ENCODE measurements at regions not wholly inside any gene's neighbourhood (a gene's known extent, or its start where the extent isn't known, plus 50 kb on each side); places are given as distances from the start of the nearest gene placed in this dataset.
A peak's percentile ranks its signal among the peaks of the same experiment; 100 is the strongest.
"Not testable (repeated sequence)": the region's sequence is repeated elsewhere in the genome, so short reads cannot be mapped to it uniquely, and the experiment has no call there.

DNA sequence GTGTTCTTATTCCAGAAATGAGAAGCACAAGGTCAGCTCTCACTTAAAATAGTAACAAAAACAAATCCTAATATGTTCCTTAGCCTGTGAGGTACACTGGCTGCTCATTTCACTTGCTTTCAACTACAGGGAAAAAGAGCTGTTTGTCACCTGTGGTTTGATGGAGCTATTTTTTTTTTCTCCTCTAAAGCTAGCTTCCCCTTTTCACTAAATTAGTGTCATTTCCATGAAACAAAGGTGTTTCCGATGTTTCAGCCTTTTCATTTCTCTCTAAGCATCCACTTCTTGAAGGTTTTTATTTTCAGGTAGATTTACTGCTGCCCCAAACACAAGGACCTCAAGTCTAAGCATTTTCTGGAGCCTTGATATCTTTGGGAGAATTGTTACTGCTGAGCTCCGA lies 148.6 kb downstream of the RBMX2 start:
- DNase-seq (ENCODE audit: low read depth, low spot score), result no peak
- H3K27ac ChIP-seq, result no peak overlapping the region

DNA sequence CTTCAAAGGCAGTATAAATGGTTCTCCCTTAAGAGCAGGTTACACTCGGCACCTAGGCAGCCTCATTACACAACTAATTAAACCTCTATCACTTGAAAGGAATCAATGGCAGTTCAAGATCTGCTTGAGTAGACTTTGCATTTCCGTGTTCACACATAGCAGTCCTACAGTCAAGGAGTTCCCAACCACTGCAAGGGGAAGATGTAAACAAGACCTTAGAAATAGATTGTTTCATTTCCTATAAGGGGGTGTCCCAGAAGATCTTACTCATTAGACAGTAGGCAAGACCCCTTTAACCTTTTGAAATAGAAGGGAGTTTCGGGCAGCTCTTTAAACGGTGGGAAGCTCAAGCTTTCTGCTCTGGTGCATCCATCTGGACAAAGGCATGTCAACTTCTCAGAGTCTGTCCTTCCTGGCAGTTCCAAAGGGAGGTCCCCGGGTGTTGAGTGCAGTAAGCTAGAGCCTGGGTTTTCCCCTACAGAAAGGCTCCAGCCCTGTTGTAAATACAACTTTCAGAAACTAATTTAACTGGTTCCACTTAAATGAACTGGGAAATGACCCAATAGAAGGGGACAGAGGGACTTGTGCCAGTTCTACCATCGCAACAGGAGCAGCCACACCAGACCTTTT lies 150.8 kb downstream of the RBMX2 start:
- H3K27ac ChIP-seq, result no peak overlapping the region
- DNase-seq (ENCODE audit: low read depth, low spot score), result no peak

DNA sequence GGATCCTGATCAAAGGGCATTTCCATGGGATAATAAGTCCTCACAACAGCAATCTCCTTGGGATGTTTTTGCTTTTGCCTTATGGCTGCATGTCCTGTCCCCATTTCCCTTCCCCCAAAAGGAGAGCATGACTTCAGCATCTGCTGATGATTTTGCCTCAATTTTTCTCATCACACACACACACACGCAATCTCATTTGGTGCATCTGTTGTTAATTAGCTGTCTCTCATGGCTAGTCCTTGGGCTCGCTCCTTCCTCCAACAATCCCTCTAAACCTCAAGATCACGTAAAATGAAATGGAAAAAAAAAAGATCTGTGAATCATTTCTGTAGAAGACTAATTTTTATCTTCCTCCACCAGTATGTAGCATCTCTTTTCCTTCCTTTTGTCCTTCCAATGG lies 153.6 kb downstream of the RBMX2 start:
- no peak overlapping the region for H3K27ac ChIP-seq
- DNase-seq (ENCODE audit: low read depth, low spot score), result no peak

DNA sequence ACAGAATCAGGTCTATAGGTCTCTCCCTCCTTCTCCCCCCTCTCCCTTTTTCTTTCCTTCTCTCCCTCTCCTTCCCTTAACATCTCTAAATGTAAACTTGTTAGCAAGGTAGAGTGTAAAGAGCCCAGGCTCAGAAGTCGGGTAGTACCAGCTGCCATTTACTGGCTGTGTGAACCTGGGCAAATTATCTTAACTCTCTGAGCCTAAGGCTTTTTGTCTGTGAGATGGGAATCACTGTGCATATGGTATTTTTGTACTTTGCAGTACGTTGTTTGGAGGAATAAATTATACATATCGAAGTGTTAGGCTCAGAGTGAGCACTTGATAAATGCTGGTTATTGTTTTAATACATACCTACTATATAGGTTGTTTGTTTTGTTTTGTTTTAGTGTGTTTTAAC lies 154.0 kb downstream of the RBMX2 start:
- DNase-seq (ENCODE audit: low read depth, low spot score), result no peak
- H3K27ac ChIP-seq, result no peak overlapping the region

DNA sequence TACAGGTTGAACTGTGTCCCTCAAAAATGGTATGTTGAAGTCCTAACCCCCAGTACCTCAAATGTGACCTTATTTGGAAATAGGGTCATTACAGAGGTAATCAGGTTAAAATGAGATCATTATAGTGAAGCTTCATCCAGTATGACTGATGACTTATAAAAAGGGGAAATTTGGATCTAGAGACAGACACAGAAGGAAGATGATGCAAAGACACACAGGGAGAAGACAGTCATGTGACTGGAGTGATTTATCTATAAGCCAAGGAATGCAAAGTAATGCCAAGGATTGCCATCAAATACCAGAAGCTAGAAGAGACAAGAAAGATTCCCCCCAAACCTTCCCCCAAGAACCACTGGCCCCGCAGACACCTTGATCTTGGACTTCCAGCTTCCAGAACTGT lies 155.2 kb downstream of the RBMX2 start:
- no peak overlapping the region for H3K27ac ChIP-seq
- DNase-seq (ENCODE audit: low read depth, low spot score), result no peak

DNA sequence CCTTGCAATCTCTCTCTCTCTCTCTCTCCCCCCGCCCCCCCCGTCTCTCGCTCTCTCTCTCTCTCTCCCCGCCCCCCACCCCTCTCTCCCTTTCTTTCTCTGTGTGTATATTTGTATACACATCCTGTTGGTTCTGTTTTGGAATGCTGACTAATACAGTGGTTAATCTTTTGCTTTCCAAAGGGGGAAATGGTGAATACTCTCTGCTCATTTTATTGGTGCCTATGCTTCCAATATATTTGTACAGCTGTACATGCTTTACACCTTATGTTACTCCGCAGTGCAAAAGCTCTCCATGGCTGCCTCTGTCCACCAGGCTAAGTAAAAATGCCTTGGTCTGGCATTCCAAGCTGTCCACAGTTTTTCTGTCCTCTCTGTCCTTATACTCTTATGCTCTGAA lies 158.8 kb downstream of the RBMX2 start:
- DNase-seq (ENCODE audit: low read depth, low spot score), result no peak
- no peak overlapping the region for H3K27ac ChIP-seq

DNA sequence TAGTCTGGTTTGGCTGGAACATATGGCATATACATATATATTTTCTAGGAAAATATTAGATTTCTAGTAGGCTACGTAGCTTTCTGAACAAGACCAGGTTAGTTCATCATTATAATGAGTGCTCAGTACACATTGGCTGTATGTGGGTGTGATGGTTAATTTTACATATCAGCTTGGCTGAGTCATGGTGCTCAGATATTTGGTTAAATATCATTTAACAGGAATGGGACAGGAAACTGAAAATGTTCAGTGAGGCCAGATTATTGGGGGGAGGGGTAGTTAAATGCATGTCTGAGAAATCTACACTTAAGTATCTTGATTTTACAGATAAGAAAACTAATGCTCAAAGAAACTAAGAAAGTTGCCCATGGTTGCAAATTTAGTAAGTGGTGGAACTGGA lies 160.1 kb downstream of the RBMX2 start:
- no peak for DNase-seq (ENCODE audit: low read depth, low spot score)
- H3K27ac ChIP-seq, result no peak overlapping the region

DNA sequence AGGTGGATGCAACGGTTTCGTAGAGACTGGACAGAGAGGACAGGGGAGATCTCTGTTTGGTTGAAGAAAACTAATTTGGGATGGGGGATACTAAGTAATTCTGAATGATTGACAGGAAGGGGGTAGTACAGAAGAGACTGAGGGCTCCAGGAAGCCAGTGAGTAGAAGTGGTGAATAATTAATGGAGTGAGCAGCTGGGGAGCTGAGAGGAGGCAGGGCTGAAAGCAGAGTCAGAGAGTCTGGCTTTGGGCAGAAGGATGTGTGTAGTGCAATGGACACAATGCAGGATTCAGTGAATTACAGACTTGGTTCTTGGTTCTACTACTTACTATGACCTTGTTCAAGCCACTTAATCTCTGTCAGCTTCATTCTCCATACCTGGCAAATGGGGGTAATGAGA lies 161.7 kb downstream of the RBMX2 start:
- DNase-seq (ENCODE audit: low read depth, low spot score), result no peak
- H3K27ac ChIP-seq, result no peak overlapping the region

DNA sequence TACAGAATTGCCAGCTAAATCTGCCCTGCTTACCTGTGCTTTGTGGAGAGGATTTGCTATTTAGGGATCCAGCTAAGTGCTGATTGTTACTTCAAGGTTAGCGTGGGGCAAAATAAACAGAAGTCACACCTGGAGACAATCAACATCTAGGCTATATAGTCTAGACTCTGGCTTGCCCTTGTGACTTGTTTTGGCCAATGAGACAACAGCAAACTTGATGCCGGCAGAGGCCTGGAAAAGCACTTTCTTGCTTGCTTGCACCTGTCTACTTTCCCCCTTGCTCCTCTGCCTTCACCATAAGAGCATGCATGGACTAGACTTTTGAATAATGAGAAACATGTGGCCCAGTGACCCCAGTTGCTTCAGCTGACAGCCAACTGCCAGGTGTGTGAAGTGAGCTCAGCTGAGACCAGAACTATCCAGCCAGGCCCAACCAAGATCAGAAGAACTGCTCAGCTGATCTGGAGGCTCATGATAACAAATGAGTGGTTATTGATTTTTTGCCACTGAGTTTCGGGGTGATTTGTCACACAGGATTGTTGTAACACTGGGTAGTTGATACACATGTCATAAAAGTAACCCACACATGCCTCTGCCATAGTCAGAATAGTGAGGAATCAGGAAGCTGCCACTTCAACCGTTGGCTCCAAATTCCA lies 164.4 kb downstream of the RBMX2 start:
- H3K27ac ChIP-seq, result no peak overlapping the region
- peak; percentile 8 for DNase-seq (ENCODE audit: low read depth, low spot score)

DNA sequence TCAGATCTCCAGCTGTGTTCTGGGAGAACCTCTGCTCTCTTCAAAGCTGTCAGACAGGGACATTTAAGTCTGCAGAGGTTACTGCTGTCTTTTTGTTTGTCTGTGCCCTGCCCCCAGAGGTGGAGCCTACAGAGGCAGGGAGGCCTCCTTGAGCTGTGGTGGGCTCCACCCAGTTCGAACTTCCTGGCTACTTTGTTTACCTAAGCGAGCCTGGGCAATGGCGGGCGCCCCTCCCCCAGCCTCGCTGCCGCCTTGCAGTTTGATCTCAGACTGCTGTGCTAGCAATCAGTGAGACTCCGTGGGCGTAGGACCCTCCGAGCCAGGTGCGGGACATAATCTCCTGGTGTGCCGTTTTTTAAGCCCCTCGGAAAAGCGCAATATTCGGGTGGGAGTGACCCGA lies 171.2 kb downstream of the RBMX2 start:
- not testable (repeated sequence) for DNase-seq (ENCODE audit: low read depth, low spot score)

More for the DNA sequence above, 171.2 kb downstream of the RBMX2 start:
- H3K27ac ChIP-seq, result not testable (repeated sequence)

Data from epithelial cell of prostate (primary cell).